ENCODE measurements at regions not wholly inside any gene's neighbourhood (a gene's known extent, or its start where the extent isn't known, plus 50 kb on each side); places are given as distances from the start of the nearest gene placed in this dataset.

DNA sequence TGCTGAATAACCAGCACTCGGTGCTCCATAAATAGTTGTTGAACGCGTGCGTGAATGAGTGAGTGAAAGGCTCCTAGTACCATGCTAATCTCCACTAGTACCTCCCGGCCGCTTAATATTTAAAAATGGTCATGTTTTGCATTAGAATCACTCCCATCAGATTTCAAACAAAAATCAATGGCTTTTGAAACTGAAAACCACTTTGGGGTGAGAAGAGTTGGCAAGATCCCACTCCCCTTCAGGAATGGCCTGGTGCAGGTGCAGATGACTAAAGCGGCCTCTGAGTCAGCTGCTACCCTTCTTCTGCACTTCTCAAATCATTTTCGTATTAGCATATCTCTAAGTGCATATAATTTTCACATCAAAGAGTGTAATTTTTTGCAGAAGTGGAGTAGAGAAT is 425.3 kb upstream of the PROK2 start:
- H3K23ac ChIP-seq (ENCODE audit: low read depth, low read length): no peak overlapping the region
- H3K4ac ChIP-seq (ENCODE audit: low read depth, low read length): no peak overlapping the region
- no peak overlapping the region for H2AFZ ChIP-seq (replicated peaks; ENCODE audit: low read length, poor library complexity)
- no TSS peak for BruUV-seq (replicated peaks)
- no peak overlapping the region for H3K27ac ChIP-seq (ENCODE audit: insufficient read depth, low read length)
- H4K8ac ChIP-seq (ENCODE audit: low read depth in 2 of 2, low read length in 2 of 2): no peak overlapping the region
- no peak overlapping the region for H3K56ac ChIP-seq (ENCODE audit: extremely low read depth, insufficient read depth, low read length)
- POLR2A ChIA-PET (ENCODE audit: unreplicated experiment): no interaction called here
- dilution Hi-C loops (cut with HindIII; ENCODE audit: low sequenced_read_pairs, unreplicated experiment): no loop called here
- H3K9me1 ChIP-seq (ENCODE audit: insufficient read depth, low read length): no peaks in the 10 kb centered on the region
- H3K4me1 ChIP-seq (ENCODE audit: control insufficient read depth, insufficient read depth, low read length): no peaks in the 10 kb centered on the region
- no peak overlapping the region for H2BK120ac ChIP-seq (ENCODE audit: low read depth, low read length)
- no peak overlapping the region for H3K18ac ChIP-seq (ENCODE audit: low read depth, low read length)
- no peak overlapping the region for H2BK15ac ChIP-seq (ENCODE audit: low read depth, low read length)
- H2BK20ac ChIP-seq (ENCODE audit: low read depth, low read length): no peak overlapping the region
- no peaks in the 10 kb centered on the region for H3K36me3 ChIP-seq (ENCODE audit: control insufficient read depth, insufficient read depth, low read length)
- CTCF ChIA-PET: no interaction called here
- H3K9ac ChIP-seq (ENCODE audit: low read depth, low read length): no peak overlapping the region
- H3K27me3 ChIP-seq (ENCODE audit: control insufficient read depth, insufficient read depth, low read length): peaks cover 12% of the 10 kb centered on the region
- H4K91ac ChIP-seq (ENCODE audit: insufficient read depth, low read depth, low read length): no peak overlapping the region
- H2AK9ac ChIP-seq (replicated peaks; ENCODE audit: low read depth, low read length, poor library complexity): no peak overlapping the region
- no peak overlapping the region for H3K14ac ChIP-seq (replicated peaks; ENCODE audit: low read depth, low read length)
- no peak for ATAC-seq (ENCODE audit: low read depth)
- H3K4me3 ChIP-seq (ENCODE audit: insufficient read depth, low read depth, low read length): no peak overlapping the region
- no peaks in the 10 kb centered on the region for H3K79me1 ChIP-seq (ENCODE audit: low read depth in 1 of 2, low read length in 2 of 2)
- DNase-seq: no peak
- no peak for TF ChIP-seq RAD21 (IDR thresholded peaks at IDR 0.05; ENCODE audit: low read length)
- no peak for TF ChIP-seq NFE2L2 (IDR thresholded peaks at IDR 0.05; ENCODE audit: low read depth, low read length)
- no peak for TF ChIP-seq SMC3 (IDR thresholded peaks at IDR 0.05; ENCODE audit: low read depth, low read length)
- TF ChIP-seq MAZ (IDR thresholded peaks at IDR 0.05; ENCODE audit: borderline replicate concordance, low read depth, low read length): no peak
- no peak for TF ChIP-seq FOS (IDR thresholded peaks at IDR 0.05; ENCODE audit: low read depth, low read length)
- no peak for TF ChIP-seq POLR2A (IDR thresholded peaks at IDR 0.05; ENCODE audit: low read depth, low read length)
- TF ChIP-seq, protein P1, sequence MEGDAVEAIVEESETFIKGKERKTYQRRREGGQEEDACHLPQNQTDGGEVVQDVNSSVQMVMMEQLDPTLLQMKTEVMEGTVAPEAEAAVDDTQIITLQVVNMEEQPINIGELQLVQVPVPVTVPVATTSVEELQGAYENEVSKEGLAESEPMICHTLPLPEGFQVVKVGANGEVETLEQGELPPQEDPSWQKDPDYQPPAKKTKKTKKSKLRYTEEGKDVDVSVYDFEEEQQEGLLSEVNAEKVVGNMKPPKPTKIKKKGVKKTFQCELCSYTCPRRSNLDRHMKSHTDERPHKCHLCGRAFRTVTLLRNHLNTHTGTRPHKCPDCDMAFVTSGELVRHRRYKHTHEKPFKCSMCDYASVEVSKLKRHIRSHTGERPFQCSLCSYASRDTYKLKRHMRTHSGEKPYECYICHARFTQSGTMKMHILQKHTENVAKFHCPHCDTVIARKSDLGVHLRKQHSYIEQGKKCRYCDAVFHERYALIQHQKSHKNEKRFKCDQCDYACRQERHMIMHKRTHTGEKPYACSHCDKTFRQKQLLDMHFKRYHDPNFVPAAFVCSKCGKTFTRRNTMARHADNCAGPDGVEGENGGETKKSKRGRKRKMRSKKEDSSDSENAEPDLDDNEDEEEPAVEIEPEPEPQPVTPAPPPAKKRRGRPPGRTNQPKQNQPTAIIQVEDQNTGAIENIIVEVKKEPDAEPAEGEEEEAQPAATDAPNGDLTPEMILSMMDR (conservative IDR thresholded peaks at IDR 0.05; ENCODE audit: low read depth, low read length): no peak
- TF ChIP-seq CHD1 (IDR thresholded peaks at IDR 0.05; ENCODE audit: low read depth, low read length): no peak
- no peak for TF ChIP-seq MXI1 (IDR thresholded peaks at IDR 0.05; ENCODE audit: borderline replicate concordance, low read depth, low read length)
- TF ChIP-seq, protein P2, sequence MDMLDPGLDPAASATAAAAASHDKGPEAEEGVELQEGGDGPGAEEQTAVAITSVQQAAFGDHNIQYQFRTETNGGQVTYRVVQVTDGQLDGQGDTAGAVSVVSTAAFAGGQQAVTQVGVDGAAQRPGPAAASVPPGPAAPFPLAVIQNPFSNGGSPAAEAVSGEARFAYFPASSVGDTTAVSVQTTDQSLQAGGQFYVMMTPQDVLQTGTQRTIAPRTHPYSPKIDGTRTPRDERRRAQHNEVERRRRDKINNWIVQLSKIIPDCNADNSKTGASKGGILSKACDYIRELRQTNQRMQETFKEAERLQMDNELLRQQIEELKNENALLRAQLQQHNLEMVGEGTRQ (IDR thresholded peaks at IDR 0.05; ENCODE audit: low read depth, low read length): no peak
- TF ChIP-seq RFX5 (IDR thresholded peaks at IDR 0.05; ENCODE audit: low read depth, low read length): no peak
- TF ChIP-seq RCOR1 (IDR thresholded peaks at IDR 0.05; ENCODE audit: insufficient replicate concordance, low read length): no peak
- no peak for TF ChIP-seq MAFK (IDR thresholded peaks at IDR 0.05; ENCODE audit: low read depth, low read length)
- H2BK5ac ChIP-seq (ENCODE audit: low read depth, low read length, poor library complexity, severe bottlenecking): no peak overlapping the region
- H4K5ac ChIP-seq (ENCODE audit: low read depth, low read length): no peak overlapping the region
- no peaks in the 10 kb centered on the region for H4K20me1 ChIP-seq (ENCODE audit: insufficient read depth, low read length)
- H3K9me3 ChIP-seq (ENCODE audit: control insufficient read depth, insufficient read depth, low read length): no peaks in the 10 kb centered on the region
- intact Hi-C loops (cut with micrococcal nuclease): no loop called here
- in situ Hi-C loops (cut with MboI; ENCODE audit: low sequenced_read_pairs): no loop called here
- WGBS, 2 experiments (ENCODE audit: extremely low coverage in 2 of 2, insufficient read length in 1 of 2): no CpG with 5 or more reads among the region's 8 CpGs
- H2AK5ac ChIP-seq (ENCODE audit: low read depth, low read length): no peak overlapping the region
- no peak overlapping the region for H3K4me2 ChIP-seq (ENCODE audit: low read depth, low read length)

Data from IMR-90 (cell line).